ENCODE measurements at regions not wholly inside any gene's neighbourhood (a gene's known extent, or its start where the extent isn't known, plus 50 kb on each side); places are given as distances from the start of the nearest gene placed in this dataset.

- no peak overlapping the region for H3K9ac ChIP-seq (ENCODE audit: low read depth in 1 of 3, low read length in 3 of 3)
- no peaks in the 10 kb centered on the region for H3K4me1 ChIP-seq (ENCODE audit: control insufficient read depth in 3 of 3, insufficient read depth in 3 of 3, low read length in 3 of 3)
- H3K27ac ChIP-seq (ENCODE audit: low read depth, low read length), result no peak overlapping the region
- H3K4me3 ChIP-seq (ENCODE audit: low read length in 3 of 3), result no peak overlapping the region
- H3K9me3 ChIP-seq (ENCODE audit: control insufficient read depth in 3 of 3, low read length in 3 of 3), result no peaks in the 10 kb centered on the region
- H3K27me3 ChIP-seq (ENCODE audit: control insufficient read depth in 3 of 3, insufficient read depth in 3 of 3, low read length in 3 of 3), result peaks cover 0 to 3% (median 0%) of the 10 kb centered on the region in 3 donors
- no peaks in the 10 kb centered on the region for H3K36me3 ChIP-seq (ENCODE audit: control insufficient read depth in 3 of 3, insufficient read depth in 3 of 3, low read length in 3 of 3)
These were observed 157.6 kb downstream of the ARL6IP6 start for GRCh38 chr2:152875701-152876695.

- H3K36me3 ChIP-seq (ENCODE audit: control insufficient read depth in 3 of 3, insufficient read depth in 3 of 3, low read length in 3 of 3), result no peaks in the 10 kb centered on the region
- H3K9ac ChIP-seq (ENCODE audit: low read depth in 1 of 3, low read length in 3 of 3), result no peak overlapping the region
- H3K27me3 ChIP-seq (ENCODE audit: control insufficient read depth in 3 of 3, insufficient read depth in 3 of 3, low read length in 3 of 3), result peaks cover 0 to 3% (median 0%) of the 10 kb centered on the region in 3 donors
- H3K4me1 ChIP-seq (ENCODE audit: control insufficient read depth in 3 of 3, insufficient read depth in 3 of 3, low read length in 3 of 3), result no peaks in the 10 kb centered on the region
- no peaks in the 10 kb centered on the region for H3K9me3 ChIP-seq (ENCODE audit: control insufficient read depth in 3 of 3, low read length in 3 of 3)
- no peak overlapping the region for H3K4me3 ChIP-seq (ENCODE audit: low read length in 3 of 3)
- no peak overlapping the region for H3K27ac ChIP-seq (ENCODE audit: low read depth, low read length)
These were observed 156.5 kb downstream of the ARL6IP6 start for GRCh38 chr2:152874955-152875354.

- Histone ChIP-seq H3K36me3 (ENCODE audit: control insufficient read depth in 3 of 3, insufficient read depth in 3 of 3, low read length in 3 of 3) (no peaks in the 10 kb centered on the region), H3K27ac (ENCODE audit: low read depth, low read length) (no peak overlapping the region), H3K9ac (ENCODE audit: low read depth in 1 of 3, low read length in 3 of 3) (no peak overlapping the region), H3K9me3 (ENCODE audit: control insufficient read depth in 3 of 3, low read length in 3 of 3) (no peaks in the 10 kb centered on the region), H3K4me3 (ENCODE audit: low read length in 3 of 3) (no peak overlapping the region), H3K4me1 (ENCODE audit: control insufficient read depth in 3 of 3, insufficient read depth in 3 of 3, low read length in 3 of 3) (no peaks in the 10 kb centered on the region), H3K27me3 (ENCODE audit: control insufficient read depth in 3 of 3, insufficient read depth in 3 of 3, low read length in 3 of 3) (no peaks in the 10 kb centered on the region)
These were observed 151.8 kb downstream of the ARL6IP6 start for GRCh38 chr2:152870239-152870638.

- Histone ChIP-seq H3K27ac (ENCODE audit: low read depth, low read length) (no peak overlapping the region), H3K4me3 (ENCODE audit: low read length in 3 of 3) (no peak overlapping the region), H3K27me3 (ENCODE audit: control insufficient read depth in 3 of 3, insufficient read depth in 3 of 3, low read length in 3 of 3) (no peaks in the 10 kb centered on the region), H3K9ac (ENCODE audit: low read depth in 1 of 3, low read length in 3 of 3) (no peak overlapping the region), H3K36me3 (ENCODE audit: control insufficient read depth in 3 of 3, insufficient read depth in 3 of 3, low read length in 3 of 3) (no peaks in the 10 kb centered on the region), H3K9me3 (ENCODE audit: control insufficient read depth in 3 of 3, low read length in 3 of 3) (no peaks in the 10 kb centered on the region), H3K4me1 (ENCODE audit: control insufficient read depth in 3 of 3, insufficient read depth in 3 of 3, low read length in 3 of 3) (no peaks in the 10 kb centered on the region)
These were observed 149.0 kb downstream of the ARL6IP6 start for GRCh38 chr2:152867397-152867796.

GRCh38 chr2:152864601-152865149, 146.3 kb downstream of the ARL6IP6 start:
- Histone ChIP-seq H3K9ac (ENCODE audit: low read depth in 1 of 3, low read length in 3 of 3) (no peak overlapping the region), H3K36me3 (ENCODE audit: control insufficient read depth in 3 of 3, insufficient read depth in 3 of 3, low read length in 3 of 3) (no peaks in the 10 kb centered on the region), H3K4me1 (ENCODE audit: control insufficient read depth in 3 of 3, insufficient read depth in 3 of 3, low read length in 3 of 3) (no peaks in the 10 kb centered on the region), H3K4me3 (ENCODE audit: low read length in 3 of 3) (no peak overlapping the region), H3K9me3 (ENCODE audit: control insufficient read depth in 3 of 3, low read length in 3 of 3) (no peaks in the 10 kb centered on the region), H3K27me3 (ENCODE audit: control insufficient read depth in 3 of 3, insufficient read depth in 3 of 3, low read length in 3 of 3) (no peaks in the 10 kb centered on the region), H3K27ac (ENCODE audit: low read depth, low read length) (no peak overlapping the region)

GRCh38 chr2:152863826-152864225, 145.4 kb downstream of the ARL6IP6 start:
- no peaks in the 10 kb centered on the region for H3K36me3 ChIP-seq (ENCODE audit: control insufficient read depth in 3 of 3, insufficient read depth in 3 of 3, low read length in 3 of 3)

GRCh38 chr2:152861349-152861942, 143.0 kb downstream of the ARL6IP6 start:
- H3K36me3 ChIP-seq (ENCODE audit: control insufficient read depth in 3 of 3, insufficient read depth in 3 of 3, low read length in 3 of 3), result no peaks in the 10 kb centered on the region
- no peak overlapping the region for H3K27ac ChIP-seq (ENCODE audit: low read depth, low read length)
- H3K27me3 ChIP-seq (ENCODE audit: control insufficient read depth in 3 of 3, insufficient read depth in 3 of 3, low read length in 3 of 3), result no peaks in the 10 kb centered on the region
- H3K4me3 ChIP-seq (ENCODE audit: low read length in 3 of 3), result no peak overlapping the region
- H3K9me3 ChIP-seq (ENCODE audit: control insufficient read depth in 3 of 3, low read length in 3 of 3), result no peaks in the 10 kb centered on the region
- H3K4me1 ChIP-seq (ENCODE audit: control insufficient read depth in 3 of 3, insufficient read depth in 3 of 3, low read length in 3 of 3), result no peaks in the 10 kb centered on the region
- no peak overlapping the region for H3K9ac ChIP-seq (ENCODE audit: low read depth in 1 of 3, low read length in 3 of 3)

More at GRCh38 chr2:152863826-152864225, 145.4 kb downstream of the ARL6IP6 start:
- H3K4me1 ChIP-seq (ENCODE audit: control insufficient read depth in 3 of 3, insufficient read depth in 3 of 3, low read length in 3 of 3), result no peaks in the 10 kb centered on the region
- H3K27me3 ChIP-seq (ENCODE audit: control insufficient read depth in 3 of 3, insufficient read depth in 3 of 3, low read length in 3 of 3), result no peaks in the 10 kb centered on the region
- H3K4me3 ChIP-seq (ENCODE audit: low read length in 3 of 3), result no peak overlapping the region
- H3K27ac ChIP-seq (ENCODE audit: low read depth, low read length), result no peak overlapping the region
- no peak overlapping the region for H3K9ac ChIP-seq (ENCODE audit: low read depth in 1 of 3, low read length in 3 of 3)
- H3K9me3 ChIP-seq (ENCODE audit: control insufficient read depth in 3 of 3, low read length in 3 of 3), result no peaks in the 10 kb centered on the region

- no peaks in the 10 kb centered on the region for H3K36me3 ChIP-seq (ENCODE audit: control insufficient read depth in 3 of 3, insufficient read depth in 3 of 3, low read length in 3 of 3)
- no peak overlapping the region for H3K27ac ChIP-seq (ENCODE audit: low read depth, low read length)
- no peak overlapping the region for H3K9ac ChIP-seq (ENCODE audit: low read depth in 1 of 3, low read length in 3 of 3)
- no peaks in the 10 kb centered on the region for H3K27me3 ChIP-seq (ENCODE audit: control insufficient read depth in 3 of 3, insufficient read depth in 3 of 3, low read length in 3 of 3)
- no peaks in the 10 kb centered on the region for H3K9me3 ChIP-seq (ENCODE audit: control insufficient read depth in 3 of 3, low read length in 3 of 3)
- H3K4me3 ChIP-seq (ENCODE audit: low read length in 3 of 3), result no peak overlapping the region
- no peaks in the 10 kb centered on the region for H3K4me1 ChIP-seq (ENCODE audit: control insufficient read depth in 3 of 3, insufficient read depth in 3 of 3, low read length in 3 of 3)
These were observed 140.3 kb downstream of the ARL6IP6 start for GRCh38 chr2:152858594-152859265.

GRCh38 chr2:152846697-152847470, 128.5 kb downstream of the ARL6IP6 start:
- Histone ChIP-seq H3K4me3 (ENCODE audit: low read length in 3 of 3) (no peak overlapping the region), H3K36me3 (ENCODE audit: control insufficient read depth in 3 of 3, insufficient read depth in 3 of 3, low read length in 3 of 3) (no peaks in the 10 kb centered on the region), H3K9me3 (ENCODE audit: control insufficient read depth in 3 of 3, low read length in 3 of 3) (no peaks in the 10 kb centered on the region), H3K27ac (ENCODE audit: low read depth, low read length) (no peak overlapping the region), H3K4me1 (ENCODE audit: control insufficient read depth in 3 of 3, insufficient read depth in 3 of 3, low read length in 3 of 3) (no peaks in the 10 kb centered on the region), H3K9ac (ENCODE audit: low read depth in 1 of 3, low read length in 3 of 3) (no peak overlapping the region), H3K27me3 (ENCODE audit: control insufficient read depth in 3 of 3, insufficient read depth in 3 of 3, low read length in 3 of 3) (no peaks in the 10 kb centered on the region)
